Calu3 (cell line): ENCODE measurements at regions not wholly inside any gene's neighbourhood (a gene's known extent, or its start where the extent isn't known, plus 50 kb on each side); places are given as distances from the start of the nearest gene placed in this dataset.

Source experiments
- BruUV-seq: library from RNA; stranded (reverse); fragments of 400-500 nt; replicated peaks from 2 replicates; lab custom pipeline; 2021; lab: Mats Ljungman, UMichigan
- CTCF ChIA-PET: fragments of 300-600 bp; sonication (Branson Sonifier 250); formaldehyde crosslinking; loops from one replicate; lab custom pipeline; 2022; ENCODE audit warnings: antibody characterized with exemption; lab: Charles Lee
- DNase-seq: peaks from one replicate; pipeline ENCODE4 v3.0.0; 2022
- H3K27ac Mint-ChIP-seq: one replicate; pipeline ENCODE4 v1.8.0; 2022; ENCODE audit warnings: mixed read lengths; ENCODE audit not compliant: unreplicated experiment
- H3K27me3 Mint-ChIP-seq: one replicate; pipeline ENCODE4 v1.8.0; 2022; ENCODE audit warnings: mixed read lengths; ENCODE audit not compliant: unreplicated experiment
- H3K36me3 Mint-ChIP-seq: one replicate; pipeline ENCODE4 v1.8.0; 2022; ENCODE audit warnings: mild to moderate bottlenecking, moderate library complexity, mixed read lengths; ENCODE audit not compliant: insufficient read depth, unreplicated experiment
- H3K4me1 Mint-ChIP-seq: one replicate; pipeline ENCODE4 v1.8.0; 2022; ENCODE audit warnings: mild to moderate bottlenecking, low read depth, mixed read lengths; ENCODE audit not compliant: unreplicated experiment
- H3K4me3 Mint-ChIP-seq: one replicate; pipeline ENCODE4 v1.8.0; 2022; ENCODE audit warnings: mild to moderate bottlenecking, low read depth, moderate library complexity, mixed read lengths; ENCODE audit not compliant: unreplicated experiment
- H3K9me3 Mint-ChIP-seq: one replicate; pipeline ENCODE4 v1.8.0; 2022; ENCODE audit warnings: low read depth, mixed read lengths; ENCODE audit not compliant: unreplicated experiment
- intact Hi-C: fragments of 100-400 bp; cut with micrococcal nuclease; formaldehyde crosslinking; loops from one replicate; pipeline ENCODE4 v1.10.0; 2022; ENCODE audit not compliant: unreplicated experiment
- TF ChIP-seq, protein P1 (sequence below): fragments of 200-600 bp; IDR thresholded peaks from one replicate; pipeline ENCODE4 v1.8.0; 2022; ENCODE audit warnings: antibody characterized with exemption; ENCODE audit not compliant: unreplicated experiment

DNA sequence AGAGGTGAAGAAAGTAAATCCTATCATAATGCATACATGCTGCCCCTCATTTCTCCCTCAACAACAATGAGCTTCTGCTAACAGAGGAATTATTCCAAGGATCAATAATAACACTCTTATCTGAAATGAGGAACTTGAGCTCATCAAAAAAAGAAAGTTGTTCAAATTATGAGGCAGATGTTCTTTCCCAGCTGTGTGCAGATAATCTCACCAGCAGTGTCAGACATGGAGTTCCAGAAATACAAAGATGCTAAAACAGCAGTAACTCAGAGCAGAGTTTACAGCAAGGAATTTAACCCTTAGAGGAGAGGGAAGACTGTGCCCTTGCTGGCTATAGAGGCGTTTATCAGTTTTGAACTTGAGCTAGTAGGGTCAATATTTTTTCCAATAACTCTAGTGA, 153.1 kb downstream of the TRIM36 start:
- Mint-ChIP-seq H3K27me3 (no peaks in the 10 kb centered on the region), H3K4me3 (no peak overlapping the region), H3K27ac (no peak overlapping the region), H3K4me1 (no peaks in the 10 kb centered on the region), H3K9me3 (no peaks in the 10 kb centered on the region), H3K36me3 (no peaks in the 10 kb centered on the region)
- DNase-seq: no peak
- no TSS peak for BruUV-seq
- CTCF ChIA-PET: interaction anchor here (0.6 kb wide), 1 partner anchor 807 kb away, joined by 3 read pairs; no protein-coding TSS in a partner anchor
- TF ChIP-seq, protein P1, sequence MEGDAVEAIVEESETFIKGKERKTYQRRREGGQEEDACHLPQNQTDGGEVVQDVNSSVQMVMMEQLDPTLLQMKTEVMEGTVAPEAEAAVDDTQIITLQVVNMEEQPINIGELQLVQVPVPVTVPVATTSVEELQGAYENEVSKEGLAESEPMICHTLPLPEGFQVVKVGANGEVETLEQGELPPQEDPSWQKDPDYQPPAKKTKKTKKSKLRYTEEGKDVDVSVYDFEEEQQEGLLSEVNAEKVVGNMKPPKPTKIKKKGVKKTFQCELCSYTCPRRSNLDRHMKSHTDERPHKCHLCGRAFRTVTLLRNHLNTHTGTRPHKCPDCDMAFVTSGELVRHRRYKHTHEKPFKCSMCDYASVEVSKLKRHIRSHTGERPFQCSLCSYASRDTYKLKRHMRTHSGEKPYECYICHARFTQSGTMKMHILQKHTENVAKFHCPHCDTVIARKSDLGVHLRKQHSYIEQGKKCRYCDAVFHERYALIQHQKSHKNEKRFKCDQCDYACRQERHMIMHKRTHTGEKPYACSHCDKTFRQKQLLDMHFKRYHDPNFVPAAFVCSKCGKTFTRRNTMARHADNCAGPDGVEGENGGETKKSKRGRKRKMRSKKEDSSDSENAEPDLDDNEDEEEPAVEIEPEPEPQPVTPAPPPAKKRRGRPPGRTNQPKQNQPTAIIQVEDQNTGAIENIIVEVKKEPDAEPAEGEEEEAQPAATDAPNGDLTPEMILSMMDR: no peak
- intact Hi-C loops: no loop called here

DNA sequence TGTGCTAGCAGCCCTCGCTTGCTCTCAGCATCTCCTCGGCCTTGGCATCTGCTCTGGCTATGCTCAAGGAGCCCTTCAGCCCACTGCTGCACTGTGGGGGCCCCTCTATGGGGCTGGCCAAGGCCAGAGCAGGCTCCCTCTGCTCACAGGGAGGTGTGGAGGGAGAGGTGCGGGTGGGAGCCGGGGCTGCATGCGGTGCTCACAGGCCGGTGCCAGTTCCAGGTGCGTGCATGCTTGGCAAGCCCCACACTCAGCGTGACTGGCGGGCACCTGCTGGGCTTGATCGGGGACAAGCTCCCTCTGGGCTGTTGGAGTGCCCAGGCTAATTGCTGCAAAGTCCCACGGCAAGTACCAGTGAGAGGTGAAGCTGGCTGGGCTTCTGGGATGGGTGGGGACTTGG, 170.5 kb downstream of the TRIM36 start:
- Mint-ChIP-seq H3K9me3 (peaks cover 4% of the 10 kb centered on the region), H3K27me3 (no peaks in the 10 kb centered on the region), H3K4me3 (no peak overlapping the region), H3K4me1 (no peaks in the 10 kb centered on the region), H3K36me3 (no peaks in the 10 kb centered on the region), H3K27ac (no peak overlapping the region)
- DNase-seq: no peak
- TF ChIP-seq, protein P1: no peak
- intact Hi-C loops: no loop called here
- CTCF ChIA-PET: interaction anchor here (0.6 kb wide), 1 partner anchor 830 kb away, joined by 4 read pairs; no protein-coding TSS in a partner anchor
- no TSS peak for BruUV-seq

DNA sequence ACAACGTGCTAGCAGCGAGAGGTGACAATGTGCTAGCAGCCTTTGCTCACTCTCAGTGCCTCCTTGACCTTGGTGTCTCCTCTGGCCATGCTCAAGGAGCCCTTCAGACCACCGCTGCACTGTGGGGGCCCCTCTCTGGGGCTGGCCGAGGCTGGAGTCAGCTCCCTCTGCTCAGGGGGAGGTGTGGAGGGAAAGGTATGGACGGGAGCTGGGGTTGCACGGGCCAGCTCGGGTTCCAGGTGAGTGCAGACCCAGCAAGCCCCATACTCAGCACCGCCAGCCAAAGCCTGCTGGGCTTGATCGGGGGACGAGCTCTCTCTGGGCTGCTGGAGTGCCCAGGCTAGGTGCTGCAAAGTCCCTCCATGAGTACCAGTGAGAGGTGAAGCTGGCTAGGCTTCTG, 180.2 kb downstream of the TRIM36 start:
- Mint-ChIP-seq H3K27me3 (no peaks in the 10 kb centered on the region), H3K4me1 (no peaks in the 10 kb centered on the region), H3K36me3 (no peaks in the 10 kb centered on the region), H3K9me3 (no peaks in the 10 kb centered on the region), H3K27ac (no peak overlapping the region), H3K4me3 (no peak overlapping the region)
- CTCF ChIA-PET: interaction anchor here (0.5 kb wide), 1 partner anchor 737 kb away, joined by 4 read pairs; no protein-coding TSS in a partner anchor
- intact Hi-C loops: no loop called here
- TF ChIP-seq, protein P1: no peak
- BruUV-seq: no TSS peak
- no peak for DNase-seq

DNA sequence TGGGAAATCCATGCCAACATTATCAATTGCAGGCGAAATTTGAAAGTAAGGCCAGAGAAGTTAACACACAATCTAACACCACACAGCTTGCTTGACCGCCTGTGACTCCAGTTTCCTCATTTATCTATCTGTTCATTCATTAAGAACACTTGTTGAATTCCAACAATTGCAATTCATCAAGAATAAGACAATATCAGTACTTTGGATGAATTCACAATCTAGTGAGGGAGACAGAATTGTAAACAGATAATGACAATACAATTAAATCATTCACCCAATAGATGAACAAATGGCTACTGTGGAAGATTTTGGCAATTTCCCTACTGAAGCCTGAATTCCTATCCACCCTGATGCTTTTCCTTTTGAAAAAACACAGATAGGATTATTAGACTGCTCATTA, 181.6 kb downstream of the TRIM36 start:
- no peaks in the 10 kb centered on the region for H3K9me3 Mint-ChIP-seq
- H3K27me3 Mint-ChIP-seq: no peaks in the 10 kb centered on the region
- intact Hi-C loops: no loop called here
- no peaks in the 10 kb centered on the region for H3K36me3 Mint-ChIP-seq
- no peak overlapping the region for H3K4me3 Mint-ChIP-seq
- CTCF ChIA-PET: no interaction called here
- BruUV-seq: no TSS peak
- H3K4me1 Mint-ChIP-seq: no peaks in the 10 kb centered on the region
- TF ChIP-seq, protein P1: no peak
- no peak for DNase-seq
- H3K27ac Mint-ChIP-seq: no peak overlapping the region
